OCI-LY1 (cell line): ENCODE measurements at regions not wholly inside any gene's neighbourhood (a gene's known extent, or its start where the extent isn't known, plus 50 kb on each side); places are given as distances from the start of the nearest gene placed in this dataset.

Experiments
- EZH2 ChIP-seq: fragments of 200-600 bp; sonication (generic), shearing (Covaris generic); IDR thresholded peaks from 2 replicates; pipeline ENCODE4 v1.8.0; 2017; ENCODE audit warnings: borderline replicate concordance, mixed run types, mild to moderate bottlenecking, antibody characterized with exemption, low read length, moderate library complexity, mixed read lengths
- TF ChIP-seq, protein P1 (sequence below): fragments of 200-600 bp; sonication (generic), shearing (Covaris generic); IDR thresholded peaks from 2 replicates; pipeline ENCODE4 v1.5.1; 2017; ENCODE audit warnings: mild to moderate bottlenecking, antibody characterized with exemption, low read length, moderate library complexity, mixed read lengths

- TF ChIP-seq, protein P1, sequence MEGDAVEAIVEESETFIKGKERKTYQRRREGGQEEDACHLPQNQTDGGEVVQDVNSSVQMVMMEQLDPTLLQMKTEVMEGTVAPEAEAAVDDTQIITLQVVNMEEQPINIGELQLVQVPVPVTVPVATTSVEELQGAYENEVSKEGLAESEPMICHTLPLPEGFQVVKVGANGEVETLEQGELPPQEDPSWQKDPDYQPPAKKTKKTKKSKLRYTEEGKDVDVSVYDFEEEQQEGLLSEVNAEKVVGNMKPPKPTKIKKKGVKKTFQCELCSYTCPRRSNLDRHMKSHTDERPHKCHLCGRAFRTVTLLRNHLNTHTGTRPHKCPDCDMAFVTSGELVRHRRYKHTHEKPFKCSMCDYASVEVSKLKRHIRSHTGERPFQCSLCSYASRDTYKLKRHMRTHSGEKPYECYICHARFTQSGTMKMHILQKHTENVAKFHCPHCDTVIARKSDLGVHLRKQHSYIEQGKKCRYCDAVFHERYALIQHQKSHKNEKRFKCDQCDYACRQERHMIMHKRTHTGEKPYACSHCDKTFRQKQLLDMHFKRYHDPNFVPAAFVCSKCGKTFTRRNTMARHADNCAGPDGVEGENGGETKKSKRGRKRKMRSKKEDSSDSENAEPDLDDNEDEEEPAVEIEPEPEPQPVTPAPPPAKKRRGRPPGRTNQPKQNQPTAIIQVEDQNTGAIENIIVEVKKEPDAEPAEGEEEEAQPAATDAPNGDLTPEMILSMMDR, result no peak
- TF ChIP-seq EZH2, result no peak
Observed at GRCh38 chr13:57017357-57017756, 123.4 kb upstream of the PRR20A start.
